ENCODE measurements at regions not wholly inside any gene's neighbourhood (a gene's known extent, or its start where the extent isn't known, plus 50 kb on each side); places are given as distances from the start of the nearest gene placed in this dataset.

GRCh38 chr10:78199005-78199725, 165.5 kb downstream of the RPS24 start:
- Histone ChIP-seq H3K36me3 (ENCODE audit: insufficient read depth, low read length) (no peaks in the 10 kb centered on the region), H3K9me3 (ENCODE audit: insufficient read depth, low read depth, low read length) (no peaks in the 10 kb centered on the region), H3K9ac (ENCODE audit: low read depth, low read length) (no peak overlapping the region), H3K4me1 (ENCODE audit: insufficient read depth, low read length) (no peaks in the 10 kb centered on the region), H3K4me3 (ENCODE audit: low read length) (no peak overlapping the region), H3K27ac (ENCODE audit: low read depth, low read length) (no peak overlapping the region), H3K27me3 (ENCODE audit: insufficient read depth, low read length) (no peaks in the 10 kb centered on the region)
- 87% methylated on average over 7 of the region's 11 CpGs for WGBS

- H3K27me3 ChIP-seq (ENCODE audit: insufficient read depth, low read length): no peaks in the 10 kb centered on the region
- H3K4me1 ChIP-seq (ENCODE audit: insufficient read depth, low read length): no peaks in the 10 kb centered on the region
- H3K36me3 ChIP-seq (ENCODE audit: insufficient read depth, low read length): no peaks in the 10 kb centered on the region
- H3K27ac ChIP-seq (ENCODE audit: low read depth, low read length): no peak overlapping the region
- H3K4me3 ChIP-seq (ENCODE audit: low read length): no peak overlapping the region
- H3K9ac ChIP-seq (ENCODE audit: low read depth, low read length): no peak overlapping the region
- 100% methylated on average over 1 of the region's 2 CpGs for WGBS
- no peaks in the 10 kb centered on the region for H3K9me3 ChIP-seq (ENCODE audit: insufficient read depth, low read depth, low read length)
These were observed 166.1 kb downstream of the RPS24 start for GRCh38 chr10:78199759-78200158.

GRCh38 chr10:78200686-78201085, 167.0 kb downstream of the RPS24 start:
- Histone ChIP-seq H3K9ac (ENCODE audit: low read depth, low read length) (no peak overlapping the region), H3K4me3 (ENCODE audit: low read length) (no peak overlapping the region), H3K4me1 (ENCODE audit: insufficient read depth, low read length) (no peaks in the 10 kb centered on the region), H3K36me3 (ENCODE audit: insufficient read depth, low read length) (no peaks in the 10 kb centered on the region), H3K27me3 (ENCODE audit: insufficient read depth, low read length) (no peaks in the 10 kb centered on the region), H3K27ac (ENCODE audit: low read depth, low read length) (no peak overlapping the region), H3K9me3 (ENCODE audit: insufficient read depth, low read depth, low read length) (no peaks in the 10 kb centered on the region)
- WGBS: 93% methylated on average over 3 of the region's 3 CpGs

- Histone ChIP-seq H3K4me1 (ENCODE audit: insufficient read depth, low read length) (no peaks in the 10 kb centered on the region), H3K9ac (ENCODE audit: low read depth, low read length) (no peak overlapping the region), H3K9me3 (ENCODE audit: insufficient read depth, low read depth, low read length) (no peaks in the 10 kb centered on the region), H3K36me3 (ENCODE audit: insufficient read depth, low read length) (no peaks in the 10 kb centered on the region), H3K27me3 (ENCODE audit: insufficient read depth, low read length) (no peaks in the 10 kb centered on the region), H3K4me3 (ENCODE audit: low read length) (no peak overlapping the region), H3K27ac (ENCODE audit: low read depth, low read length) (no peak overlapping the region)
- 91% methylated on average over 4 of the region's 4 CpGs for WGBS
These were observed 168.7 kb downstream of the RPS24 start for GRCh38 chr10:78202386-78202785.

- H3K9me3 ChIP-seq (ENCODE audit: insufficient read depth, low read depth, low read length): no peaks in the 10 kb centered on the region
- H3K27ac ChIP-seq (ENCODE audit: low read depth, low read length): no peak overlapping the region
- H3K4me1 ChIP-seq (ENCODE audit: insufficient read depth, low read length): no peaks in the 10 kb centered on the region
- H3K9ac ChIP-seq (ENCODE audit: low read depth, low read length): no peak overlapping the region
- H3K27me3 ChIP-seq (ENCODE audit: insufficient read depth, low read length): no peaks in the 10 kb centered on the region
- no peak overlapping the region for H3K4me3 ChIP-seq (ENCODE audit: low read length)
- no peaks in the 10 kb centered on the region for H3K36me3 ChIP-seq (ENCODE audit: insufficient read depth, low read length)
- WGBS: 80% methylated on average over 8 of the region's 9 CpGs
These were observed 170.5 kb downstream of the RPS24 start for GRCh38 chr10:78203915-78204818.

- Histone ChIP-seq H3K4me3 (ENCODE audit: low read length) (no peak overlapping the region), H3K4me1 (ENCODE audit: insufficient read depth, low read length) (no peaks in the 10 kb centered on the region), H3K9ac (ENCODE audit: low read depth, low read length) (no peak overlapping the region), H3K27ac (ENCODE audit: low read depth, low read length) (no peak overlapping the region), H3K9me3 (ENCODE audit: insufficient read depth, low read depth, low read length) (no peaks in the 10 kb centered on the region), H3K36me3 (ENCODE audit: insufficient read depth, low read length) (no peaks in the 10 kb centered on the region), H3K27me3 (ENCODE audit: insufficient read depth, low read length) (no peaks in the 10 kb centered on the region)
- 89% methylated on average over 5 of the region's 5 CpGs for WGBS
These were observed 171.9 kb downstream of the RPS24 start for GRCh38 chr10:78205457-78206016.

- H3K27ac ChIP-seq (ENCODE audit: low read depth, low read length): no peak overlapping the region
- 81% methylated on average over 5 of the region's 5 CpGs for WGBS
- H3K36me3 ChIP-seq (ENCODE audit: insufficient read depth, low read length): no peaks in the 10 kb centered on the region
These were observed 173.6 kb downstream of the RPS24 start for GRCh38 chr10:78207216-78207615.

GRCh38 chr10:78207776-78208175, 174.1 kb downstream of the RPS24 start:
- H3K9me3 ChIP-seq (ENCODE audit: insufficient read depth, low read depth, low read length): no peaks in the 10 kb centered on the region
- WGBS: 88% methylated on average over 4 of the region's 4 CpGs
- H3K36me3 ChIP-seq (ENCODE audit: insufficient read depth, low read length): no peaks in the 10 kb centered on the region
- no peak overlapping the region for H3K27ac ChIP-seq (ENCODE audit: low read depth, low read length)
- H3K4me3 ChIP-seq (ENCODE audit: low read length): no peak overlapping the region
- H3K9ac ChIP-seq (ENCODE audit: low read depth, low read length): no peak overlapping the region
- no peaks in the 10 kb centered on the region for H3K27me3 ChIP-seq (ENCODE audit: insufficient read depth, low read length)
- H3K4me1 ChIP-seq (ENCODE audit: insufficient read depth, low read length): no peaks in the 10 kb centered on the region

More at GRCh38 chr10:78207216-78207615, 173.6 kb downstream of the RPS24 start:
- H3K4me1 ChIP-seq (ENCODE audit: insufficient read depth, low read length): no peaks in the 10 kb centered on the region
- no peaks in the 10 kb centered on the region for H3K27me3 ChIP-seq (ENCODE audit: insufficient read depth, low read length)
- H3K9ac ChIP-seq (ENCODE audit: low read depth, low read length): no peak overlapping the region
- no peaks in the 10 kb centered on the region for H3K9me3 ChIP-seq (ENCODE audit: insufficient read depth, low read depth, low read length)
- H3K4me3 ChIP-seq (ENCODE audit: low read length): no peak overlapping the region

GRCh38 chr10:78209970-78210369, 176.3 kb downstream of the RPS24 start:
- no peaks in the 10 kb centered on the region for H3K36me3 ChIP-seq (ENCODE audit: insufficient read depth, low read length)
- 71% methylated on average over 4 of the region's 4 CpGs for WGBS
- no peaks in the 10 kb centered on the region for H3K4me1 ChIP-seq (ENCODE audit: insufficient read depth, low read length)
- H3K9me3 ChIP-seq (ENCODE audit: insufficient read depth, low read depth, low read length): no peaks in the 10 kb centered on the region
- no peak overlapping the region for H3K27ac ChIP-seq (ENCODE audit: low read depth, low read length)
- no peaks in the 10 kb centered on the region for H3K27me3 ChIP-seq (ENCODE audit: insufficient read depth, low read length)
- H3K9ac ChIP-seq (ENCODE audit: low read depth, low read length): no peak overlapping the region
- H3K4me3 ChIP-seq (ENCODE audit: low read length): no peak overlapping the region

- 91% methylated on average over 5 of the region's 5 CpGs for WGBS
- no peaks in the 10 kb centered on the region for H3K36me3 ChIP-seq (ENCODE audit: insufficient read depth, low read length)
- H3K9me3 ChIP-seq (ENCODE audit: insufficient read depth, low read depth, low read length): no peaks in the 10 kb centered on the region
- H3K27ac ChIP-seq (ENCODE audit: low read depth, low read length): no peak overlapping the region
- H3K4me3 ChIP-seq (ENCODE audit: low read length): no peak overlapping the region
- H3K4me1 ChIP-seq (ENCODE audit: insufficient read depth, low read length): no peaks in the 10 kb centered on the region
- H3K27me3 ChIP-seq (ENCODE audit: insufficient read depth, low read length): no peaks in the 10 kb centered on the region
- no peak overlapping the region for H3K9ac ChIP-seq (ENCODE audit: low read depth, low read length)
These were observed 176.9 kb downstream of the RPS24 start for GRCh38 chr10:78210548-78210947.

- H3K36me3 ChIP-seq (ENCODE audit: insufficient read depth, low read length): no peaks in the 10 kb centered on the region
- no peak overlapping the region for H3K9ac ChIP-seq (ENCODE audit: low read depth, low read length)
- 90% methylated on average over 6 of the region's 6 CpGs for WGBS
- H3K27ac ChIP-seq (ENCODE audit: low read depth, low read length): no peak overlapping the region
- no peaks in the 10 kb centered on the region for H3K9me3 ChIP-seq (ENCODE audit: insufficient read depth, low read depth, low read length)
- H3K4me3 ChIP-seq (ENCODE audit: low read length): no peak overlapping the region
- no peaks in the 10 kb centered on the region for H3K27me3 ChIP-seq (ENCODE audit: insufficient read depth, low read length)
- H3K4me1 ChIP-seq (ENCODE audit: insufficient read depth, low read length): no peaks in the 10 kb centered on the region
These were observed 177.3 kb downstream of the RPS24 start for GRCh38 chr10:78210976-78211375.

Data from HUES64 (cell line).